Ishikawa (cell line): ENCODE measurements at regions not wholly inside any gene's neighbourhood (a gene's known extent, or its start where the extent isn't known, plus 50 kb on each side); places are given as distances from the start of the nearest gene placed in this dataset.

Experiments used
- CEBPB ChIP-seq: IDR thresholded peaks from 2 replicates; pipeline ENCODE4 v1.6.1; 2012
- CREB1 ChIP-seq: IDR thresholded peaks from 2 replicates; pipeline ENCODE4 v1.6.1; 2012; ENCODE audit warnings: low read depth
- EGR1 ChIP-seq: IDR thresholded peaks from 2 replicates; pipeline ENCODE4 v1.6.1; 2012
- EP300 ChIP-seq: IDR thresholded peaks from 2 replicates; pipeline ENCODE4 v1.6.1; 2012; ENCODE audit warnings: borderline replicate concordance
- FOXM1 ChIP-seq: IDR thresholded peaks from 2 replicates; pipeline ENCODE4 v1.6.1; 2012; ENCODE audit warnings: low read depth, borderline replicate concordance
- NFIC ChIP-seq: IDR thresholded peaks from 2 replicates; pipeline ENCODE4 v1.6.1; 2012
- RAD21 ChIP-seq: IDR thresholded peaks from 2 replicates; pipeline ENCODE4 v1.6.1; 2012; ENCODE audit warnings: low read depth
- TAF1 ChIP-seq: IDR thresholded peaks from 2 replicates; pipeline ENCODE4 v1.6.1; 2012; ENCODE audit warnings: low read depth, mild to moderate bottlenecking
- TCF12 ChIP-seq: IDR thresholded peaks from 2 replicates; pipeline ENCODE4 v1.6.1; 2012; ENCODE audit warnings: low read depth
- TEAD4 ChIP-seq: IDR thresholded peaks from 2 replicates; pipeline ENCODE4 v1.6.1; 2012
- YY1 ChIP-seq: IDR thresholded peaks from 2 replicates; pipeline ENCODE4 v1.6.1; 2012; ENCODE audit warnings: low read depth
- ZBTB7A ChIP-seq: IDR thresholded peaks from 2 replicates; pipeline ENCODE4 v1.6.1; 2012; ENCODE audit warnings: low read depth
- TF ChIP-seq, protein P1 (sequence below): IDR thresholded peaks from 2 replicates; pipeline ENCODE4 v1.6.1; 2012
- TF ChIP-seq, protein P2 (sequence below): IDR thresholded peaks from 2 replicates; pipeline ENCODE4 v1.6.1; 2012; ENCODE audit warnings: low read depth, mild to moderate bottlenecking
- TF ChIP-seq, protein P3 (sequence below): IDR thresholded peaks from 2 replicates; pipeline ENCODE4 v1.6.1; 2012

DNA sequence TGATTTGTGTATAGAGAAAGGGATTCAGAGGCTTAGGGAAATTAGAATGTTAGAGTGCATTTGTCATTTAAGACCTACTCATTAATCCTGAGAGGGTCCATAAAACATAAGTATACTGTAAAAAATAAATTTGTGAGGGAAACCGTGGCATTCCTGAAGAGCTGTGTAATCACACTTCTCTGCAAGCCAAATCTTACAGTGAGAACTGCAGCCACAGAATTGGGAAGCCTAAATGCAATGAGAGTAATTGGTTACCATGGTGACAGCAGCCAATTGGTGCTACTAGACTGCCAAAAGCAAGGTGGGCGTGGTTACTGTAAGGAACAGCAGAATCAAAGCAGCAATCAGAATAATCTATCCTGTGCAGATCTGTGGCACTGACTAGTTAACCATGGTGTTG, 345.2 kb upstream of the GRID2 start:
- TF ChIP-seq NFIC, result no peak
- TF ChIP-seq, protein P1, sequence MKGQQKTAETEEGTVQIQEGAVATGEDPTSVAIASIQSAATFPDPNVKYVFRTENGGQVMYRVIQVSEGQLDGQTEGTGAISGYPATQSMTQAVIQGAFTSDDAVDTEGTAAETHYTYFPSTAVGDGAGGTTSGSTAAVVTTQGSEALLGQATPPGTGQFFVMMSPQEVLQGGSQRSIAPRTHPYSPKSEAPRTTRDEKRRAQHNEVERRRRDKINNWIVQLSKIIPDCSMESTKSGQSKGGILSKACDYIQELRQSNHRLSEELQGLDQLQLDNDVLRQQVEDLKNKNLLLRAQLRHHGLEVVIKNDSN, result no peak
- TF ChIP-seq TCF12, result no peak

DNA sequence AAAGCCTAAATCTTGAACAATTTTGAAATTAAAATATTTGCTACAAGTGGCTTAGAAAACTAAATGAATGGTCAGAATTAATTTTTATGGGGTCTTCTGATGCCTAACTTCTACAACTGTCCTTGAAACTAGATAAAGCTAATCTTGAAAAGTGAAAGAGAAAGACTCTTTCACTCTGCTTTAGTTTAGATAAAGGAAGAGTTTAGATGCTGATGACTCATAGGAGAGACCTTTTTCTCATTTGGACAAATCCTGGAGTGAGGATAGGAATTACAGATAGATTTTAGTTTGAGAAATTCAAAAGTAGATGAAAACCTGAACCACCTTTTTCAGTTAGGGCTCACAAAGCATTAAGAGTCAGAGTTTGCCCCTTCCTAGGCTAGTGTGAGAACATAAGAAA, 342.3 kb upstream of the GRID2 start:
- TF ChIP-seq, protein P2, sequence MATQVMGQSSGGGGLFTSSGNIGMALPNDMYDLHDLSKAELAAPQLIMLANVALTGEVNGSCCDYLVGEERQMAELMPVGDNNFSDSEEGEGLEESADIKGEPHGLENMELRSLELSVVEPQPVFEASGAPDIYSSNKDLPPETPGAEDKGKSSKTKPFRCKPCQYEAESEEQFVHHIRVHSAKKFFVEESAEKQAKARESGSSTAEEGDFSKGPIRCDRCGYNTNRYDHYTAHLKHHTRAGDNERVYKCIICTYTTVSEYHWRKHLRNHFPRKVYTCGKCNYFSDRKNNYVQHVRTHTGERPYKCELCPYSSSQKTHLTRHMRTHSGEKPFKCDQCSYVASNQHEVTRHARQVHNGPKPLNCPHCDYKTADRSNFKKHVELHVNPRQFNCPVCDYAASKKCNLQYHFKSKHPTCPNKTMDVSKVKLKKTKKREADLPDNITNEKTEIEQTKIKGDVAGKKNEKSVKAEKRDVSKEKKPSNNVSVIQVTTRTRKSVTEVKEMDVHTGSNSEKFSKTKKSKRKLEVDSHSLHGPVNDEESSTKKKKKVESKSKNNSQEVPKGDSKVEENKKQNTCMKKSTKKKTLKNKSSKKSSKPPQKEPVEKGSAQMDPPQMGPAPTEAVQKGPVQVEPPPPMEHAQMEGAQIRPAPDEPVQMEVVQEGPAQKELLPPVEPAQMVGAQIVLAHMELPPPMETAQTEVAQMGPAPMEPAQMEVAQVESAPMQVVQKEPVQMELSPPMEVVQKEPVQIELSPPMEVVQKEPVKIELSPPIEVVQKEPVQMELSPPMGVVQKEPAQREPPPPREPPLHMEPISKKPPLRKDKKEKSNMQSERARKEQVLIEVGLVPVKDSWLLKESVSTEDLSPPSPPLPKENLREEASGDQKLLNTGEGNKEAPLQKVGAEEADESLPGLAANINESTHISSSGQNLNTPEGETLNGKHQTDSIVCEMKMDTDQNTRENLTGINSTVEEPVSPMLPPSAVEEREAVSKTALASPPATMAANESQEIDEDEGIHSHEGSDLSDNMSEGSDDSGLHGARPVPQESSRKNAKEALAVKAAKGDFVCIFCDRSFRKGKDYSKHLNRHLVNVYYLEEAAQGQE, result no peak

DNA sequence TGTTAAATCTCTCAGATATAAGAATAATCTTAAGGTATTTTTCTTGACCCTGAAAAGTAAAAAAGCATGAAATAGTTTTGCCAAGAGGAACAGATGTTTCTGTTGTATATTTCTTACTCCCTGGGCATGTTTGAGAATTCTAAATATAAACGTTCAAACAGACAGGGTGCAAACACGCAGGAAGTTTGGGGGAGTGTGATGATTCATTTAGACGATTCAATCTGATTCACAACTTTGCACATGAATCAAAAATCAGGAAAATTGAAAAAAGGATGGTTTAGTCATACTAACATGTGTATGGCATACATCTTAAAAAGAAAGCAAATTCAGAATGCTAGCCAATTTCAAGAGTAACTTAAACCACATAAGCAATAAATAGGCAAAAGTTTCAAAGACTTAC, 340.3 kb upstream of the GRID2 start:
- no peak for TF ChIP-seq CREB1
- TF ChIP-seq EGR1, result no peak
- TF ChIP-seq, protein P1, result no peak
- TF ChIP-seq, protein P3, sequence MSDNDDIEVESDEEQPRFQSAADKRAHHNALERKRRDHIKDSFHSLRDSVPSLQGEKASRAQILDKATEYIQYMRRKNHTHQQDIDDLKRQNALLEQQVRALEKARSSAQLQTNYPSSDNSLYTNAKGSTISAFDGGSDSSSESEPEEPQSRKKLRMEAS, result no peak
- TF ChIP-seq NFIC, result no peak
- no peak for TF ChIP-seq ZBTB7A
- no peak for TF ChIP-seq RAD21
- no peak for TF ChIP-seq FOXM1
- TF ChIP-seq, protein P2, result no peak
- TF ChIP-seq CEBPB, result no peak
- no peak for TF ChIP-seq TCF12
- TF ChIP-seq EP300, result no peak
- no peak for TF ChIP-seq TAF1
- no peak for TF ChIP-seq YY1
- no peak for TF ChIP-seq TEAD4

DNA sequence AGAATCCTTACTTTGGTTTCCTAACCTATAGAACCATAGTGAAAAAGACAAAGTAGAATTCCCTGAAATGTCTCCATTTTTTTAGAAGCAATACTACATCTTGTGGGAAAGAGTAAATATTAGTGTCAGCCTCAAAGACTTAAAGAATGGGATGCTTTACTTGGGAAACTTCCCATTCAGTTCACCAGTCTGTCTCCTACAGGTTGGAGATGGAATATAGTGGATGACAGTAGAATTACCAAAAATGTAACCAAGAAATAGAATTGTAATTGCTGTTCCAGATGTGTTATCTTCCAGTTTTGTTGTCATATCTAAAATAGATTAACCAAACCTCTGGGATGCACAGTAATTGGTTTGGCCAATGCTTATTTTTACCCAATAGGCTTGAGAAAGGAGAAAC, 338.6 kb upstream of the GRID2 start:
- TF ChIP-seq TEAD4, result no peak
- TF ChIP-seq, protein P1, result no peak
- no peak for TF ChIP-seq TCF12
- TF ChIP-seq, protein P3, result no peak
- TF ChIP-seq CEBPB, result no peak
- no peak for TF ChIP-seq CREB1
- TF ChIP-seq NFIC, result no peak
- no peak for TF ChIP-seq EGR1

DNA sequence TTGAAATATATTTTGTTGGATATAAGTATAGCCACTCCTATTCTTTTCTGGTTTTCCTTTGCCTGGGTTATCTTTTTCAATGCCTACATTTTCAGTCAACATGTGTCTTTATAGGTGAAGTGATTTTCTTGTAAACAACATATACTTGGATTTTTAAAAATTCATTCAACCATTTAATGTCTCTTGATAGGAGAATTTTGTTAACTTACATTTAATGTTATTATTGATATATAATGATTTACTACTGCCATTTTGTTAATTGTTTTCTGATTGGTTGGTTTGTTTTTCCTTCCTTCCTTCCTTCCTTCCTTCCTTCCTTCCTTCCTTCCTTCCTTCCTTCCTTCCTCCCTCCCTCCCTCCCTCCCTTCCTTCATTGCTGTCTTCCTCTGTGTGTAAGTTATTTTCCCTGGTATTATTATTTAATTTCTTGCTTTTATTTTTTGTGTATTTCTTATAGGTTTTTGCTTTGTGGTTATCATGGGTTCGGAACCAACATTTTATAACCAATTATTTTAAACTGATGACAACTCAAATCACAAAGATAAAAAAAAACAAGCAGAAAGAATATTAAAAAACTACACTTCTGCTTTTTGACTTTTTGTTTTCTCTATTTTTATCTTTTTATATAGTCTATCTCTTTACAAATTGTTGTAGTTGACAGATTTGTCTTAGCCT, 330.1 kb upstream of the GRID2 start:
- TF ChIP-seq RAD21, result no peak
- TF ChIP-seq, protein P1, result no peak

DNA sequence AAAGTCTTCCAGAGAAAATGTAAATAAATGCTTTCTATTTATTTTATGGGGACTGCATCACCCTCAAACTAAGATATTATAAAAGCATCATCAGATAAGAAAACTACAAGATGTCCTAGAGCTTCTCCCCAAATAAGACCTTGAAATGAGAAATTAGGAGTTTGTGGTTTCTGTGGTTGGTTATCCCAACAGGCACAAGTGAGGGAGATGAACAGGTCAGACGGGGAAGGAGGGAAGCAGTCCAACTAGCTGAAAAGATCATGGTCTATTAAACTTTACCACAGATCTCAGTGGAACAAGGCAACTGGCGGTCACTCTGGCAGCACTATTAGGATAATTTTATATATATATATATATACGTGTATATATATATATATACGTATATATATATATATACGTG, 319.3 kb upstream of the GRID2 start:
- TF ChIP-seq TCF12, result no peak
- no peak for TF ChIP-seq ZBTB7A
- TF ChIP-seq TAF1, result no peak
- no peak for TF ChIP-seq CREB1
- TF ChIP-seq, protein P2, result no peak
- TF ChIP-seq, protein P1, result no peak
- TF ChIP-seq FOXM1, result no peak
- no peak for TF ChIP-seq EGR1
- no peak for TF ChIP-seq TEAD4
